ENCODE measurements at regions not wholly inside any gene's neighbourhood (a gene's known extent, or its start where the extent isn't known, plus 50 kb on each side); places are given as distances from the start of the nearest gene placed in this dataset.

- Histone ChIP-seq H2AFZ (ENCODE audit: low read depth) (no peak overlapping the region), H3K27me3 (ENCODE audit: insufficient read depth, low read depth) (no peaks in the 10 kb centered on the region), H3K4me2 (no peak overlapping the region), H3K4me1 (ENCODE audit: low read depth, poor library complexity, severe bottlenecking) (no peaks in the 10 kb centered on the region), H3K79me2 (ENCODE audit: insufficient read depth, low read depth) (no peaks in the 10 kb centered on the region), H3K4me3 (IDR thresholded peaks at IDR 0.05; ENCODE audit: insufficient read depth, low read depth, low read length) (no peak overlapping the region), H3K9ac (no peak overlapping the region), H3K27ac (no peak overlapping the region), H3K36me3 (ENCODE audit: insufficient read depth) (no peaks in the 10 kb centered on the region), H4K20me1 (ENCODE audit: insufficient read depth) (no peaks in the 10 kb centered on the region)
- TF ChIP-seq, protein P1, sequence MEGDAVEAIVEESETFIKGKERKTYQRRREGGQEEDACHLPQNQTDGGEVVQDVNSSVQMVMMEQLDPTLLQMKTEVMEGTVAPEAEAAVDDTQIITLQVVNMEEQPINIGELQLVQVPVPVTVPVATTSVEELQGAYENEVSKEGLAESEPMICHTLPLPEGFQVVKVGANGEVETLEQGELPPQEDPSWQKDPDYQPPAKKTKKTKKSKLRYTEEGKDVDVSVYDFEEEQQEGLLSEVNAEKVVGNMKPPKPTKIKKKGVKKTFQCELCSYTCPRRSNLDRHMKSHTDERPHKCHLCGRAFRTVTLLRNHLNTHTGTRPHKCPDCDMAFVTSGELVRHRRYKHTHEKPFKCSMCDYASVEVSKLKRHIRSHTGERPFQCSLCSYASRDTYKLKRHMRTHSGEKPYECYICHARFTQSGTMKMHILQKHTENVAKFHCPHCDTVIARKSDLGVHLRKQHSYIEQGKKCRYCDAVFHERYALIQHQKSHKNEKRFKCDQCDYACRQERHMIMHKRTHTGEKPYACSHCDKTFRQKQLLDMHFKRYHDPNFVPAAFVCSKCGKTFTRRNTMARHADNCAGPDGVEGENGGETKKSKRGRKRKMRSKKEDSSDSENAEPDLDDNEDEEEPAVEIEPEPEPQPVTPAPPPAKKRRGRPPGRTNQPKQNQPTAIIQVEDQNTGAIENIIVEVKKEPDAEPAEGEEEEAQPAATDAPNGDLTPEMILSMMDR (conservative IDR thresholded peaks at IDR 0.05; ENCODE audit: low read depth, low read length) = no peak
Measured at GRCh38 chr4:108431986-108432385, 188.4 kb upstream of the RPL34 start.

DNA sequence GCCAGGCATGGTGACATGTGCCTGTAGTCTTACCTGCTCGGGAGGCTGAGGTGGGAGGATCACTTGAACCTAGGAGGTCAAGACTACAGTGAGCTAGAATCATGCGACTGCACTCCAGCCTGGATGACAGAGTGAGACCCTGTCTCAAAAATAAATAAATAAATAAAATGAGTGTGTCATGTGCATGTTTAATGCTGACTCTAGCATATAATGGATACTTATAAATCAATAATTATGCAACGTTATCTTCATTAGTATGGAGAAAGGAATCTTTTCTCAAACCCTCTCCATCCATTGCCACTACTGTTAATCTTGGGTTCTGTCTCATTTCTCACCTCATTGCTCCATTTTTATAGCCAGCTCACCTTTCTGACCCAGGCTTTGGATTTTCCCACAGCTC, 189.5 kb upstream of the RPL34 start:
- Histone ChIP-seq H3K9ac (no peak overlapping the region), H3K4me3 (IDR thresholded peaks at IDR 0.05; ENCODE audit: insufficient read depth, low read depth, low read length) (no peak overlapping the region), H3K36me3 (ENCODE audit: insufficient read depth) (no peaks in the 10 kb centered on the region), H3K4me1 (ENCODE audit: low read depth, poor library complexity, severe bottlenecking) (no peaks in the 10 kb centered on the region), H2AFZ (ENCODE audit: low read depth) (no peak overlapping the region), H3K27ac (no peak overlapping the region), H3K27me3 (ENCODE audit: insufficient read depth, low read depth) (no peaks in the 10 kb centered on the region), H3K4me2 (no peak overlapping the region), H4K20me1 (ENCODE audit: insufficient read depth) (no peaks in the 10 kb centered on the region), H3K79me2 (ENCODE audit: insufficient read depth, low read depth) (no peaks in the 10 kb centered on the region)
- TF ChIP-seq, protein P1 (conservative IDR thresholded peaks at IDR 0.05; ENCODE audit: low read depth, low read length) = no peak

GRCh38 chr4:108429662-108430061, 190.7 kb upstream of the RPL34 start:
- Histone ChIP-seq H3K4me3 (IDR thresholded peaks at IDR 0.05; ENCODE audit: insufficient read depth, low read depth, low read length) (no peak overlapping the region), H3K27me3 (ENCODE audit: insufficient read depth, low read depth) (no peaks in the 10 kb centered on the region), H4K20me1 (ENCODE audit: insufficient read depth) (no peaks in the 10 kb centered on the region), H3K27ac (no peak overlapping the region), H2AFZ (ENCODE audit: low read depth) (no peak overlapping the region), H3K79me2 (ENCODE audit: insufficient read depth, low read depth) (no peaks in the 10 kb centered on the region), H3K4me2 (no peak overlapping the region), H3K4me1 (ENCODE audit: low read depth, poor library complexity, severe bottlenecking) (no peaks in the 10 kb centered on the region), H3K36me3 (ENCODE audit: insufficient read depth) (no peaks in the 10 kb centered on the region), H3K9ac (no peak overlapping the region)
- TF ChIP-seq, protein P1 (conservative IDR thresholded peaks at IDR 0.05; ENCODE audit: low read depth, low read length) = no peak

- no peak overlapping the region for H3K9ac ChIP-seq
Measured at GRCh38 chr4:108428923-108429322, 191.5 kb upstream of the RPL34 start.

More at GRCh38 chr4:108428923-108429322, 191.5 kb upstream of the RPL34 start:
- TF ChIP-seq, protein P1 (conservative IDR thresholded peaks at IDR 0.05; ENCODE audit: low read depth, low read length) = no peak
- H3K4me3 ChIP-seq (IDR thresholded peaks at IDR 0.05; ENCODE audit: insufficient read depth, low read depth, low read length) = no peak overlapping the region
- H4K20me1 ChIP-seq (ENCODE audit: insufficient read depth) = no peaks in the 10 kb centered on the region
- H3K4me2 ChIP-seq = no peak overlapping the region
- H3K36me3 ChIP-seq (ENCODE audit: insufficient read depth) = no peaks in the 10 kb centered on the region
- H3K4me1 ChIP-seq (ENCODE audit: low read depth, poor library complexity, severe bottlenecking) = no peaks in the 10 kb centered on the region
- no peak overlapping the region for H3K27ac ChIP-seq
- H3K27me3 ChIP-seq (ENCODE audit: insufficient read depth, low read depth) = no peaks in the 10 kb centered on the region
- no peak overlapping the region for H2AFZ ChIP-seq (ENCODE audit: low read depth)
- no peaks in the 10 kb centered on the region for H3K79me2 ChIP-seq (ENCODE audit: insufficient read depth, low read depth)
